ENCODE measurements at regions not wholly inside any gene's neighbourhood (a gene's known extent, or its start where the extent isn't known, plus 50 kb on each side); places are given as distances from the start of the nearest gene placed in this dataset.

DNA sequence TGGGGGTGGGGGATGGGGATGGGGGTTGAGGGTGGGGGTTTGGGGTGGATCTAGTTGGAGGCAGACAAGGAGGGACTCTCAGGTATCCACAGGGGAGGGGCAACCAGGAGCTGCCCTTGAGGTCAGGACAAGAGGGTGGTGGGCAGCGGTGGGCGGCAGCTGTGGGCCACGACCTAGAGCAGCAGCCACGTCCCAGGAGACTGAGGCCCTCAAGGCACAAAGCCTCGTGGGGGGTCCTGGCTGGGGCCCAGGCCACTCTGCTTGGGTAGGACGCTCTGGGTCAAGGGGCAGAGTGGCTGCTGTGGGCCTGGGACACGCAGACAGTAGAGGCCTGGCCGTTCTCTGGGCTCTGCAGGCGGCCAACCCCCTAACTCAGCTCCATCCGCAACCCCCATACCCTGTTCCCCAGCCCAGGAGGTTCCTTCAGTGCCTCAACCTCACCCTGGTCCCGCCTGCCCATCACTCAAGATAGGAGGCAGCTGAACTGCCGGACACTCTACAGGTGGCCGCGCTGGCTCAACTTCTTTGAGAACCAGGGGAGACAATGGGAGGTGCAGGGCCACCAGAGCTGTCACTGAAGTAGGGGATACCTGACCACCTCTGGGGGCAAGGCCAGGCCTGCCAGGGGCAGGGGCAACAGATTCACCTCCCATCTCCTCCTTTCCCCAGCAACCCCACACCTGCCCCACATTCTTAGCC is 75.6 kb downstream of the ENGASE start:
- peaks cover 0 to 85% (median 37%) of the 10 kb centered on the region in 3 donors for H3K27me3 ChIP-seq
- intact Hi-C loops (cut with DNase I; ENCODE audit: low total_unique reads): no loop called here
- TF ChIP-seq POLR2AphosphoS5 (IDR thresholded peaks at IDR 0.05) (no peak), POLR2A (IDR thresholded peaks at IDR 0.05) (no peak), EP300 (IDR thresholded peaks at IDR 0.05) (no peak)
- TF ChIP-seq, protein P1, sequence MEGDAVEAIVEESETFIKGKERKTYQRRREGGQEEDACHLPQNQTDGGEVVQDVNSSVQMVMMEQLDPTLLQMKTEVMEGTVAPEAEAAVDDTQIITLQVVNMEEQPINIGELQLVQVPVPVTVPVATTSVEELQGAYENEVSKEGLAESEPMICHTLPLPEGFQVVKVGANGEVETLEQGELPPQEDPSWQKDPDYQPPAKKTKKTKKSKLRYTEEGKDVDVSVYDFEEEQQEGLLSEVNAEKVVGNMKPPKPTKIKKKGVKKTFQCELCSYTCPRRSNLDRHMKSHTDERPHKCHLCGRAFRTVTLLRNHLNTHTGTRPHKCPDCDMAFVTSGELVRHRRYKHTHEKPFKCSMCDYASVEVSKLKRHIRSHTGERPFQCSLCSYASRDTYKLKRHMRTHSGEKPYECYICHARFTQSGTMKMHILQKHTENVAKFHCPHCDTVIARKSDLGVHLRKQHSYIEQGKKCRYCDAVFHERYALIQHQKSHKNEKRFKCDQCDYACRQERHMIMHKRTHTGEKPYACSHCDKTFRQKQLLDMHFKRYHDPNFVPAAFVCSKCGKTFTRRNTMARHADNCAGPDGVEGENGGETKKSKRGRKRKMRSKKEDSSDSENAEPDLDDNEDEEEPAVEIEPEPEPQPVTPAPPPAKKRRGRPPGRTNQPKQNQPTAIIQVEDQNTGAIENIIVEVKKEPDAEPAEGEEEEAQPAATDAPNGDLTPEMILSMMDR (IDR thresholded peaks at IDR 0.05): no peak
- no peaks in the 10 kb centered on the region for H3K36me3 ChIP-seq
- H3K9me3 ChIP-seq: no peaks in the 10 kb centered on the region
- H3K4me1 ChIP-seq: no peaks in the 10 kb centered on the region
- no peak overlapping the region for H3K27ac ChIP-seq
- WGBS, 5 donors: 52 to 64% (median 58%) methylated on average over 7 to 14 of the region's 14 CpGs
- no peak overlapping the region for H3K4me3 ChIP-seq
- no peak for DNase-seq

DNA sequence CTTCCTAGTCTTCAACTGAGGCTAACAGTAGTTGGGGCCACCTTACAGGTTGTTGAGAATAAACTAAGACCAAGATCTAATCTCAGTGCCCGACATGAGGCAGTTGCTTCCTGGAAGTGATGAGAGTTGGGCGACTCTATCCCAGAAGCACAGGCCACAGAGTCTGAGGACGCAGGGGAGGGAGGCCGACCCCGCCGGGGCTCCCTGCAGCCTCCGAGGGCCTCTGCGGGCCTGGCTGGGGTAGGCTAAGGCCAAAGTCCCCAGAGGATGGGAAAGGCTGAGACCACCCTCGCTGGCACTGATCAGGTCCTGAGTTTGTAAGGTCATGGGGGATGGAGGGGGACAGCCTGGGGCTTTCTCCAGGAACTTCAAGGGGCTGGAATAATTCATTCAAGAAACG is 74.0 kb downstream of the ENGASE start:
- peaks cover 0 to 85% (median 32%) of the 10 kb centered on the region in 3 donors for H3K27me3 ChIP-seq
- intact Hi-C loops (cut with DNase I; ENCODE audit: low total_unique reads): no loop called here
- TF ChIP-seq POLR2AphosphoS5 (IDR thresholded peaks at IDR 0.05): no peak
- TF ChIP-seq EP300 (IDR thresholded peaks at IDR 0.05): no peak
- no peak for TF ChIP-seq POLR2A (IDR thresholded peaks at IDR 0.05)
- TF ChIP-seq, protein P1 (IDR thresholded peaks at IDR 0.05): no peak

DNA sequence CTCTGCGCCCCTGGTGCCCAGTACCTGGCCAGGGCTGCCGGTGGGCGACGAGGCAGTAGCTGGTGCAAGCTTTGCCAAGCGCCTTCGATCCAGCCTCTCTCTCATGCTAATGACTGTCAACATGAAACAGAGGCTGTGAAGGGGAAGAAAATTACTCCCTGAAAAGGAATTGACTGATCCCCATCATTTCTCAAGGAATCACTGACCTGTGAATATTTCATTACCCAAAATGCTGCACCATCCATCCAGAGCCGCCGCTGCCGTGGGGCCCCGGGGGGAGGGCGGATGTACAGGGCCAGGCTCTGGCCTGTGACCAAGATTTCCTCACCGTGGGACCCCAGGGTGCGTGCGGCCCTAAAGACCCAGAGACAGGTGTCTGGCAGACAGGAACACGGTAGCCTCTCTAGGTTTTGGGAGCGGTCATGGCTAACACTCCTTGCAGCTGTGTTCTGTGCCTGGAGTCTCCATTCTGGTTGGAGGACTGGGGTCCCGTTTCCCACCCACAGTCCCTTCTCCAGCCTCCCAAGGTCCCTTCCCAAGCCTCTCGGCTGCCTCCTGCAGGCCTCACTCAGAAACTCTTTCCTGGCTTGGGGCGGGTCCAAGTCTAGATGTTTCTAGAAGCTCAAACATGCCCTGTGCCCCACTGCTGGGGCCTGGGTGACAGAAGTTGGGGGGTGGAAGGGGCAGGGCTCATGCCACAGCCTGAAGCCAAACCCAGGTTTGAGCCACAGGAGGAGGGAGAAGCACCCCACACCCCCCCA is 73.3 kb downstream of the ENGASE start:
- H3K9me3 ChIP-seq: no peaks in the 10 kb centered on the region
- TF ChIP-seq, protein P1 (IDR thresholded peaks at IDR 0.05): no peak
- TF ChIP-seq EP300 (IDR thresholded peaks at IDR 0.05) (no peak), POLR2AphosphoS5 (IDR thresholded peaks at IDR 0.05) (no peak), POLR2A (IDR thresholded peaks at IDR 0.05) (no peak)
- no peaks in the 10 kb centered on the region for H3K36me3 ChIP-seq
- no peak overlapping the region for H3K4me3 ChIP-seq
- WGBS, 5 donors: 74 to 86% (median 78%) methylated on average over 12 to 19 of the region's 19 CpGs
- H3K4me1 ChIP-seq: no peaks in the 10 kb centered on the region
- intact Hi-C loops (cut with DNase I; ENCODE audit: low total_unique reads): no loop called here
- no peak overlapping the region for H3K27ac ChIP-seq
- peaks cover 0 to 85% (median 32%) of the 10 kb centered on the region in 3 donors for H3K27me3 ChIP-seq
- DNase-seq: no peak

More for the DNA sequence above, 74.0 kb downstream of the ENGASE start:
- WGBS, 5 donors: 74 to 85% (median 75%) methylated on average over 9 to 10 of the region's 10 CpGs
- no peaks in the 10 kb centered on the region for H3K36me3 ChIP-seq
- DNase-seq: no peak
- H3K9me3 ChIP-seq: no peaks in the 10 kb centered on the region
- no peak overlapping the region for H3K27ac ChIP-seq
- no peaks in the 10 kb centered on the region for H3K4me1 ChIP-seq
- no peak overlapping the region for H3K4me3 ChIP-seq

DNA sequence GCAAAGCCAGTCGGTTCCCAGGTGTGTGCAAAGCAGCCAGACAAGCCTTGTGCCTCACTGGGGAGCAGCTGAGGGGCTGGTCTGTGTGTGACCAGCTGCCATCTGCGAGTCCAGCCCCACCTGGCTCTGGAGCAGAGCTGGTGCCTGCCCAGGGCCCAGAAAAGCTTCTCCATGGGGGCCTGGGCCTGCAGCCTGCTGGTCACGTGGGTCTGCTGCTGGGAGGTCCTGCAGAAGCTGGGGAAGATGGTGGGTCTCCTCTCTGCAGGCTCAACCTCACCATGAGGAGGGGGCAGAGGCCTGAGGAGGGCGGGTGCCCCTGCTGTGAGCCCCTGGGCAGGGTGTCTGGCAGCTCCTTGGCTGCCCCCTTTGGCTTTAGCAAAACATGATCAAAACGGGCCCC is 71.9 kb downstream of the ENGASE start:
- Histone ChIP-seq H3K4me3 (no peak overlapping the region), H3K4me1 (no peaks in the 10 kb centered on the region), H3K27me3 (peaks cover 10 to 86% (median 40%) of the 10 kb centered on the region in 3 donors), H3K36me3 (no peaks in the 10 kb centered on the region), H3K9me3 (no peaks in the 10 kb centered on the region), H3K27ac (no peak overlapping the region)
- DNase-seq: no peak
- TF ChIP-seq EP300 (IDR thresholded peaks at IDR 0.05) (no peak), POLR2A (IDR thresholded peaks at IDR 0.05) (no peak), POLR2AphosphoS5 (IDR thresholded peaks at IDR 0.05) (no peak)
- TF ChIP-seq, protein P1 (IDR thresholded peaks at IDR 0.05): no peak
- 33 to 50% (median 43%) methylated on average over 3 to 5 of the region's 5 CpGs; no CpG with 5 or more reads in 1 of the 5 donors for WGBS, 5 donors
- intact Hi-C loops (cut with DNase I; ENCODE audit: low total_unique reads): no loop called here
